GM19351 (cell line): ENCODE measurements at regions not wholly inside any gene's neighbourhood (a gene's known extent, or its start where the extent isn't known, plus 50 kb on each side); places are given as distances from the start of the nearest gene placed in this dataset.

ENCODE experiments used
- ATAC-seq: cut with Tn5 transposase; IDR thresholded peaks from one replicate; pipeline ENCODE4 v1.9.1; 2021; ENCODE audit warnings: mild to moderate bottlenecking, moderate library complexity; ENCODE audit not compliant: unreplicated experiment

DNA sequence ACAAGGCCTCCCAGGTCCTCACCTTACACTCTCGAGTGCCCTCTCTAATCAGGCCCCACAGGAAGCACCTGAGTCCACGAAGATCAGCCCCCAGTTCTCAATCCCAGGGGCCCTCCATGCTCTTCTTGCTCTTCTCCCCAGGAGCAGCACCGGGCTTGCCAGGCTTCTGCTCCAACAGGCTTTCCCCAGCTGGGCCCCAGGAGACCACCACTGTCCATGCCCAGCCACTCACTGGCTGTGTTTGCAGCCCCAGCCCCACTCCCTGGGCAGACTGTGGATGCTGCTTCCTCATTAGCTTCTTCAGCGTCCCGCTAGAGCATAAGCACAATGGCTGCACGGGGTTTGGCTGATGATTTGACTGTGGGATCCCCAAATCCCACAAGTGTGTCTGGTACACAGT, 781.9 kb downstream of the GALR1 start:
- no peak for ATAC-seq

DNA sequence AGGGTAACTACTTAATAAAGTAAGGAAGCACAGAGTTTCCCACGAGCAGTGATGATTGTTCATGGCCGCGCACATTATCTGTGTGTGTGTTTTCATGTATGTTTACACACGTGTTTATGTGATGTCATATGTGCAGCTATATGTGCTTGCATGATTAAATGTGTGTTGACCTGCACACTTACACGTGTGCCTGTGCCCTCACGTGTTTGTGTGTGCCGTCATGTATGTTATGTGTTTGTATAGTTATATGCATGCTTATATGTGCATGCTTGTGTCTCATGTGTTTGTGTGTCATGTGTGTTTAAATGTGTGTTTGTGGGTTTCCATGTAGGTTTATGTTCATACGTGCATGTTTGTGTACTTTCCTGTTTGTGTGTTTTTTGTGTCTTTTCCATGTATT, 782.3 kb downstream of the GALR1 start:
- ATAC-seq, result no peak

DNA sequence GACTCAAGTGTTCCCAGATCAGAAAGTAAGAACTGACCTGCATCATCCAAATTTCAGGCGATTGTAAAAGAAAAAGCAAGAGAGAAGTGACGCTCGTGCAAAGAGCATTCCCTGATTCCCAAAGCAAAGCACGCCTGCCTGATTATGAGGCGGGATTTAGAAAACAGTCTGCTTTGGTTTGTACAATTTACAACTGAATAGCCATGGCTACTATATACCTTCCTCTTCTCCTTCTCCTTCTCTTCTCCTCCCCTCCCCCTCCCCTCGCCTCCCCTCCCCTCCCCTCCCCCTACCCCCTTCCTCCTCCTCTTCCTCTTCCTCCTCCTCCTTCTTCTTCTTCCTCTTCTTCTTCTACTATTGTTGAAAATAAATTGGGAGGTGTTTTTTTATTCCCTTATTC, 782.9 kb downstream of the GALR1 start:
- ATAC-seq, result no peak

DNA sequence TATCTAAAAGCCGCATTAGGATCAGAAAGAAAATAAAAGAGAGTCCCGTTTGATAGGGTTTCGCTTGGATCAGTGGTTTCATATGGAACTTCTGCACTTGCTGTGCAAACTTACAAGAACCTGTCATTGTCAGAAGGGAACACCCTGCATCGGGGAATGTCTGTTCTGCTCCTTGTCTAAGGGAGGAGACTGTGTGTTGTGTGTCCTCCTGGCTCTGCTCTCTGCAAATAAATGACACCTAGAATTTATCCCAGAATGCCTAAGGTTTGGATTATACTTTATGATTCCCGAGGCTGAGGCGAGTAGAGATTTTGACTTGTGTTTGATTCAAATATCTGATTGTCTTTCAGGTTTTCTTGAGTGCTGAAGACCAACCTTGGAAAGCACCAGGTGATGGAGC, 785.1 kb downstream of the GALR1 start:
- ATAC-seq, result no peak

DNA sequence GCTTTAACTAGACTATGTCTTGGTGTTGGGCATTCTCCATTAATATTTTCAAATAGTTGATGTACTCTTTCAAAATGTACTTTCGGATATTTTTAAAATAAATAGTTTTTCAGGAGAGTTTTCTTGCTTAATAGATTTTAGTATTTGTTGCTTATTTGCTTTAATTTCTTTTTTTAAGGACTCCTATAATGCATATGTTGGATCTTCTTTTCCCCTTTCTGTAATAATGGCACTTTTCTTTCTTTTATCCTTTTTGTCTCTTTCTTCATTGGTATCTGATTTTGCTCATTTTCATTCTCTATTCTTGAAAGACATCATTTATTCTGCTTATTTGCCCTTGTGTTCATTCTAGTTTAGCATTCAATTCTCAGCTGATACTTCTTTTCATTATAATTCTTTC, 791.6 kb downstream of the GALR1 start:
- ATAC-seq, result no peak

DNA sequence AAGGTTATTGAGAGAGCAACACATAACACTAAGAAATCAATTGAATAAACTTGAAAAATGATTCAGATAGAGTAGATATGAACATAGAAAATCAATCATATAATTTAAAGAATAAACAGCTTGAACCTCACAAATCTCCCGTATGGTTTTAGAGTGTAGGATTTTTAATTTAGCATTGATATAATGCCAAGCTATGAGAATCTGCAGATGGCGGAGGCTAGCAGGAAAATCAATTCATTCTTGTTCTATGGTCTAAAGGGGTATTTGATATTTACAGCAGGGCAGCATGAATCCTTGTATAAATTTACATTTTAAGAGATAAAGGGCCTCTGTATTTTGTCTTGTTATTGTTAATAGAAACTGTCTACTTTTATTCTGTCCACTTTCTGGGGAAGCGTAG, 797.0 kb downstream of the GALR1 start:
- no peak for ATAC-seq

DNA sequence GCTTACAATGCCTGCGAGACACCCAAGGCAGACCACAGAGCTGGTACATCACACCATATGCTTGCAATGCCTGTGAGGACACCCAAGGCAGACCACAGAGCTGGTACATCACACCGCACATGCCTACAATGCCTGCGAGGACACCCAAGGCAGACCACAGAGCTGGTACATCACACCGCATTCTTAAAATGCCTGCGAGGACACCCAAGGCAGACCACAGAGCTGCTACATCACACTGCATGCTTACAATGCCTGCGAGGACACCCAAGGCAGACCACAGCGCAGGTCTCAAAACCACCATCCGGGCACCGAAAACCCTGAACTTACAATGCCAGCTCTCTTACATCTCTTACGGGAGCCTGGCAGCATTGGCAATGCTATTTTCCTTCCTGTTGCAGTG, 799.6 kb downstream of the GALR1 start:
- no peak for ATAC-seq

DNA sequence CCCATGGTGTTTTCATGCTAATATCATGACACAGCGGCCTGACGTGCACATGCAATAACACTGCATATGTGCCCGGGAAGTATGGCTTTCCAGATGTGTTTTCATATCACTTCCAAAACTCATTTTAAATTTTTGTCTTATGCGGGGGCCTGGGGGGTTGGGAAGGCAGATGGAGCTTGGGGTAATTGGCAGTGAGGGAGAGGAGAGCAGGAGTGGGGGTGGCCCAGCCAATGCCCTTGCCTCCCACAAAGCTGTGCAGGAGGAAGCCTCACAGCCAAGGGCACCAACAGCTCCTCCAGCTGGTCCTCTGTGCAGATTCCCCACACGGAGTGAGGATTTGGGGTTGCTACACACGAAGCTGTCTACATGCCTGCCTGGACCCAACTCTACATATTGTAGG, 805.2 kb downstream of the GALR1 start:
- no peak for ATAC-seq

DNA sequence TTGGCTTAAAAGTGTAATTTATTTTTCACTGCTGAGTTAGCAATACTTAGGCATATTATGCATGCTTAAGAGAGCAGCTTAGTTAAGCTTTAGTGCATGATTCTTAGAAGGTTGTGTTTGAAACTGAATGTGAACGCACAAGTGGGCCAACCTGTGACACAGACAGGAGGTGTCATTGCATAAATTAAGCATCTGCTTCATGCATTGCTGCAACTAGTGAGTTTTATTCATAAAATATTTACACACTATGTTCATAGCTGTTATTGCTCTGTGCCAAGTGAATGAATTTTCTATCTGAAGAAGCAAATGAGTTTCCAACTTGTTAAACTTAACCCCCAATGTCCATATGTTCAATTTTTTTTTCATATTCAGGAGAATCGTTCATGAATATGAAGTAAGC, 806.4 kb downstream of the GALR1 start:
- no peak for ATAC-seq

DNA sequence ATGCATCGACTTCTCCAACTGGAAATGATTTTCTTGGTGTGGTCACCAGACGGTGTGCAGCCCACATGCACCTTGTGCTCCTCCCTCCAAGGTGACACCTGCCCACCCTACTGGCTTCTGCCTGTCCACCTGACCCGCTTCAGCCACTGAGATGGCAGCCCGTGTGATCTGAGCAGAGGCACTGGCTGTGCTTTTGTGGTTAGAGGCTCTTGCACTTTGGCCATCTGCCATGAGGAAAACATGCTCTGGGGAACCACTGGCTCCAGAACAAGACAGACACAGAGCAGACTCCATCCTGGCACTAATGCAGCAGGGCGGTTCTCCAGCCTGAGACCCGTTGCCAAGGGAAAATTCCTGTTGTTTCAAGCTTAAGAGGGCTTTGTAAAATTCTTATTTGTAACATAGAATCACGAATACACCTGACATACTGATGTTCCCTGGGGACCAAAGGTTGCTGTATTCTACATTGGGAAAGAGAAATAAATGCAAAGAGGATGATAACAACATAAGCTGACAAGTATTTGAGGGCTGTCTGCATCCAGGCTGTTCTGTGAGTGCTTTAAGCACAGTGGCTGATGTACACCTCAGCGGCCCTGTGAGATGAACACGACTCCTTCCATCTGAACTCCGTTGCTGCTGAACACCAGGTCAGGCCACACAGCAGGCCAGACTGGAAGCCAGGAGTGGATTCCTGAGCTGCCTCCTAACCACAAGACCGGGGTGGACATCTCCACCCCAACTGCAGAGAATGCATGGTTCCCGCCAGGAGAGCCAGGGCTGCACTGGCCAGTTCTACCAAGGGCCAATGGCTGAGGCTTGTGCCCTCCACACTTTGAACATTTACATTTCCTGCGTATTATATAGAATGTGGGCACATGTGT, 820.4 kb downstream of the GALR1 start:
- no peak for ATAC-seq

DNA sequence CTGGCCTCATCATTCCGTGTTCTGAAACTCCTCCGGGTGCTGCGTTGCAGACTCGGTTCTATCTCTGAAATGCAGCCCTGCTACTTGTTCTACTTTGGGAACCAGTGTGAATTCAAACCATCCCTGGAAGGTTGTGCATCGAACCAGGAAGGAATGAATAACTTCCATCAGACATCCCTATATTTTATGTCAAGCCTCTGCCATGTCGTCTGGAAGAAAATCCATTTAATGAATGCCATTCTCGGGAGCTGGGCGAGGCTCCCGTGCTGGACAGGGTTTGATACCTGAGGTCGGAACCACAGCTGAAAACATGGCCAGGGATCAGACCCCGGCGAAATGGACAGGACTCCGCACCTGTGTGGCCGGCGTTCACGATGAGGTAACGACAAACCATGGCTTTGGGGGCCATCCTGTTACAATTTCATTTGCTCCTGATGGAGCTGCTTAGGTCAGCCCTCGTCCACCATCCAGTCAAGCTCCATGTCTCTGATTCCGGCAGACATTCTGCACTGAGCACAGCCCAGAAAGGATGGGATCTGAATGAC, 821.6 kb downstream of the GALR1 start:
- no peak for ATAC-seq

DNA sequence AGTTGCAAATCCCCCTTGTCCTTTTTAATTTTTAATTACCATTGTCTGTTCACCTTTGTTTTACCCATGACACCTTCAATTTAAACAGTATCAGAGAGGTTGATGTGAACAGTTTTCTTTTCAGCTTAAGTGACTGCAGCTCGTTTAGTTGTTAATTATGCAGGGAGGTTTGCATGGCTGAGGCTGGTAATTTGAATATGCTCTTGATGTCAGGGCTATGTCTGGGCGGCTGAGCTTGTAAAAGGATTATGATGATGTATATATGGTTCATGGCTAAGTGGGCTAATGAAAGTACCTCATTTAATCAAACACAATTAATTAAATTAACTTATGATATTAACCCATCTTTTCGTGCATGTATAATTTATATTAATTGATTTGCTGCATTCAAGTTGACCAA, 822.1 kb downstream of the GALR1 start:
- ATAC-seq, result no peak

DNA sequence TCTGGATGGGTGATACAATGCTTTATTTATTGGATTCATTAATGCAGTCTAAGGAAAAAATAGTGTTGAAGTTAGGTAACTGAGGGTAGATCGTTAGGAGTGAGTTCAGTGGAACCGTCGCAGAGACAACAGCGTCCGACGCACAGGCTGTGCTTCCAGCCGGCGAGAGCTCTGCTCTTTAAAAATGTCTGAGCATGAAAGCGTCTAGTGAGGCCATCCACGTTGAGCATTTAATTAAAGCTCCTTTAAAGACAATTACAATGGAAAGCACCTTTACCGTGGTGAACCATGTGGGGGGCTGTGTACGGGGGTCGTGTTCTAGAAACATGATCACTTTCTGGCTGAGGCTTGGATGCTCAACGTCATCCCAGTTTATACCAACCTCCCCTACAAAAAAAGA, 822.7 kb downstream of the GALR1 start:
- ATAC-seq, result no peak

DNA sequence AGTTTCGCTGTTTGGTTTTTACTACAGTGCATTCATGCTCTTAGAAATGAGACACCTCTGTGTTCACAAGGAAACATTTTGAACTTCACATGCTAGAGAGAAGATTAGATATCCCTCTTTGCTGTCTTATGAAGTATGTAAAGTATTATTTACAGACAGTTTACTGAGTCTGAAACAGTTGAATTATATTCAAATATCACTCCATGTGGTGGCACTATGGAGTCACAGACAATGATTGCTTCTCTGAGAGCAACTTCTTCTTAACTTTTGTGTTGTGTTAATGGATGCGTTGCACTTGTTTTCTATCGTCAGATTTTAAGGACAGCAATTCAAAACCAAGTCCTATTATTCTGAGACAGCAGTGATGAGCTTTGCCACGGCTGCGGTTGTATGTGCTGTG, 823.6 kb downstream of the GALR1 start:
- ATAC-seq, result no peak

DNA sequence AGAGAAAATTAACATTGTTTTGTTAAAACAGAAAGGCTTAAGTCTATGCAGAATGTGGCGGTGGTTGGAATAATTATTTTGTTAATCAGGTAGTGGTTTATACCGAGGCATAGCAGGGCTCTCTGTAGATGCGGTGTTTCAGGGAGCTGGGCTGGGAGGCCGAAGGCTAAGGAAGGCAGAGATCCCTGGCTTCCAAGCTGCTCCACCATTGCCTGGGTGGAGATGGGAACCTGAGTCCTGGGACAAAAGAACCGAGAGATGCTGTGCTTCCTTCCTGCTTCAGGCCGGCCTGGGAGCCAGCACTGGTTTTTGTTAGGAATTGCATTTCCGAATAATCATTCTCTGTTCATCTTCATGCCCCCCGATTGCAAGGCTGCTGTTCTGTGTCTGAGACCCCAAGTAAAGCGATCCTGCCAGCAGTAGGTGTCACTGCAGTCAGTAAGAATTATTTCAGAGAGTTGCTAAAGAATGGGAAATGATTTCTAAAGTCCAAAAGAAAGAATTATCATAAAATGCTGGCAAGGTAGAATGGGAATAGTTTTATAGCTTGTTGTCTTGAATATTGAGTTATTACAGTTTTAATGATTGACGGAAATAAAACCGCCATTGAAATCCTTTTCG, 824.9 kb downstream of the GALR1 start:
- no peak for ATAC-seq

DNA sequence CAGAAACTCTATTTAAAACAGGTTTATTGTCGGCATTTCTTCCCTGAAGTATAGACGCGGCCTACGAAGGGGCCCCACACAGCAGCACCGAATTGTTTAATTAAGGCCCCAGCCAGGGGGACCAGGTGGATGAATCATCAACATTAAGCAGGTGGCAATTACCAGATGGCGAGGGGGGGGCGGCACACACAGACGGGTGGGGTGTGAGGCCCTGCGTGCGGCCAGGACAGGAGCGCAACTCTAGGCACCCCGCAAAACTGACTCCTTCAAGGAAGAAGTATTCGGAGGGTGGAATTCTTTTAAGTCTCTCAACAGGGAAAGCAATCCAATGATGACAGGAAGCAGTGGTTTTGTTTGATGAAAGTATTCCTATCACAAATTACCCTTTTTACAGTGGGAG, 830.4 kb downstream of the GALR1 start:
- no peak for ATAC-seq

DNA sequence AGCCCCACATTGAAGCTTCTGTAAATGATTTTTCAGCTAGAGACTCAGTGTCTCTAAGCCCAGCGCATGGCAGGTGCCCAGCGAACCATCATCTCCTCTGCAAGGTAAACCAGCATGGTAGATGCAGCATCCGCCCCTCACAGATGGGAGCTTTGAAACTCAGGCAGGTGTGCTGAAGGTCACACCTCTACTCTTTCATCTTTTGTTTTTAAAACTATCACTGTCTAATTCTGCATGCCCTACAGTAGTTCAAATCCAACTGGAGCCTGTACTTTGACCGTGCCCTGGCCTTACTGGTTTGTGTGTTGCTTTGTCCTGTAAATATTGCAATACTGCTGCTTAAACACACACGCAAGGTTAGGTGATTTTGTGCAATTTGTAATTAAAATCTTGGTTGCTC, 831.1 kb downstream of the GALR1 start:
- no peak for ATAC-seq

DNA sequence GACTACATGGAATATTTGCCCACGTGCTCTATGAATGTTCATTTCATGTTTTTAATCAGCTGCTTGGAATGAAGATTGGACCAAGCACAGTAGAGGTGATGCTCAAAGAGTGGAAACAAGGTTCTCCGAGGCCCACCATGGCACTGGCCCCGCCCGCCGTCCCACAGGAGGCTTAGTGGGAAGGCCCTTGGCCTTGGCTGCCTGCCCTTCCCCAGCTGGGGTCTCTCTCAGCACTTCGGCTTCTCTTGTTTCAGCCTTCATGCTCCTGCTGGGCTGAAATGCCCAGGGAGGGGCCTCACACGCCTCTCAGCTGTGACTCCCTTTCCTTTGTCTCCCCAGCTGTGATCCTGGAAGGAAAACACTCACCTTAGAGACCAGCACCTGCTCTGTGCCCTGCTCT, 833.2 kb downstream of the GALR1 start:
- ATAC-seq, result no peak

DNA sequence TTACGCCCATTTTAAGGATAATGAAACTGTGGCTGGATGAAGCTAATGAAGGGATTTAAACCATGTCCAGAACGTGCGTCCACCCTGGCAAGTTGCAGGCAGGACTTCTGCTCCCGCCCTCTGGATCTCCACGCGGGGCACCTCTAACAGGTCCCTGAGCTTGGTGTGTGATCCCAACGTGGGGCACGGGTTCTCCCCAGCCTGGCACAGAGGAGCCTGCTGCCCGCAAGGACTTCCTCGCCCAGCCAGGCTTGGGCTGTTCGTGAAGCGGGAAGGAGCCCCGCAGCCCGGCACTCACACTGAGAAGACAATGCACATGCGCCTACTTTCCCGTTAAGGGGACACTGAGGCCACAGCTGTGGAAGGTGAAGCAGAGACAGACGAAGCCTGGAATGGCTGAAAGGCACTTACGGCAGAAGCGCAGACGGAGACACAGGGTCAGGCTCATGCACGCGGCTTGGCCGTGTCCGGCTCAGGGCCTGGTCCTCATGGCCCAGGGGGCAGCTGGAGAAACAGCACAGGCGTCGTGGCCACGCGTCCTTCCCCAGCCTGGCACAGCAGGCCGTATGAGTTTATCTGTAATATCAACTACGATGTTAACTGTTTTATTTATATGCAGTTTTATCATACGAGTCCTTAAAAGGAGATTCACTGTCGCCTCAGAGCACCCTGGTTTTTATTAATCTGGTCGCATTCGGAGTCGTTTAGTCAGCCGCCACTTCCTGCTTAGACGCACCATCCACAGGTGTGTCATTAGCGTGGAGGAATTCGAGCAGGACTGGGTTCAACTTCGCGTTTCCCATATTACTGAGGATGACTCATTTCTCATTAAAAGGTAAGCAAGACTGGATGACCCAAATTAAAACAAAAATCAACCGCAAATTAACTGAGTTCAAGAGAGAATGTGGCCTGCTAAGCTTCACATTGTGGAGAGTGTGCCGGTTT, 835.9 kb downstream of the GALR1 start:
- no peak for ATAC-seq

DNA sequence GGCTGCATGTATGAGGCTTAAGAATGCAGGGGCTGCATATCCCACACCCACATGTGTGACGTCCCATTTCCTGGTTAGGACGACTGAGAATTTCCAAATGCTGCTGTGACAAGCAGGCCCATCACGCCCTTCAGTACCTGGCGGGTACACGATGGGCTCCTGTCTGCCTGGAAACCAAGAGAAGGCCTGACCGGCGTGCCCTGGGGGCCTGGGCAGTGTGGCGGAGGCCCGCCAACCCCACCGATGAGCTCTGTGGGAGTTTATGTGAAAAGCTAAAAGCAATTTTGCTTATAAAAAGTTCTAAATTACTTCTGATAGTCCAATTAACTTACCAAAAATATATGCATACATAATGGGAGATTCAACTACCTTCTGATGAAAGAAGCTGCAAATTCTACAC, 837.3 kb downstream of the GALR1 start:
- no peak for ATAC-seq

DNA sequence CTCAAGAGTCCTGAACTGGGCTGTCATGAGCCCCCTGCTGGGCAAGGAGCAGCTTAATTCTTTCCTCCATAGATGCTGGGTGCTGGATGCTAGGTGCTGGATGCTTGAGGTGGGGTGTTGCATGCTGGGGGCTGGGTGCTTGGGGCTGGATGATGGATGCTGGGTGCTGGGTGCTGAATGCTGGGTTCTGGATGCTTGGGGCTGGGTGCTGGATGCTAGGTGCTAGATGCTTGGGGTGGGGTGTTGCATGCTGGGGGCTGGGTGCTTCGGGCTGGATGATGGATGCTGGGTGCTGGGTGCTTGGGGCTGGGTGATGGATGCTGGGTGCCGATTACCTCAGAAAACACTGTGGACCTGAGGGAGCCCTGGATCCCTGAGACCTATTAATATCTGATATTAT, 837.7 kb downstream of the GALR1 start:
- ATAC-seq, result no peak
